Activated CD4-positive, alpha-beta T cell treated with anti-CD3 and anti-CD28 coated beads, Interleukin-2, amount 50 U/mL, for 24 hours (primary cell): ENCODE measurements at regions not wholly inside any gene's neighbourhood (a gene's known extent, or its start where the extent isn't known, plus 50 kb on each side); places are given as distances from the start of the nearest gene placed in this dataset.
"Not testable (repeated sequence)": the region's sequence is repeated elsewhere in the genome, so short reads cannot be mapped to it uniquely, and the experiment has no call there.

Experiments used
- DNase-seq, 2 donors: peaks; one replicate each; pipeline ENCODE4 v3.0.0-alpha.2; 2020; ENCODE audit warnings: low read depth in 1 of 2, low spot score in 1 of 2

- DNase-seq = no peak
These were observed 71.1 kb downstream of the TRAM1L1 start for GRCh38 chr4:117014236-117014635.

- DNase-seq = no peak
These were observed 74.7 kb downstream of the TRAM1L1 start for GRCh38 chr4:117010671-117011070.

GRCh38 chr4:117001077-117001476 lies 84.3 kb downstream of the TRAM1L1 start:
- DNase-seq = no peak

GRCh38 chr4:116982656-116983055 lies 102.7 kb downstream of the TRAM1L1 start:
- DNase-seq = no peak

GRCh38 chr4:116980436-116980835 lies 104.9 kb downstream of the TRAM1L1 start:
- not testable (repeated sequence) for DNase-seq

GRCh38 chr4:116959045-116959444 lies 126.3 kb downstream of the TRAM1L1 start:
- DNase-seq = no peak

- DNase-seq = no peak
These were observed 131.4 kb downstream of the TRAM1L1 start for GRCh38 chr4:116953947-116954346.

GRCh38 chr4:116952530-116953136 lies 132.7 kb downstream of the TRAM1L1 start:
- DNase-seq = no peak

GRCh38 chr4:116949856-116950255 lies 135.5 kb downstream of the TRAM1L1 start:
- DNase-seq = no peak

- no peak for DNase-seq
These were observed 143.1 kb downstream of the TRAM1L1 start for GRCh38 chr4:116942315-116942714.

GRCh38 chr4:116930329-116930728 lies 155.0 kb downstream of the TRAM1L1 start:
- DNase-seq = no peak

GRCh38 chr4:116926631-116927295 lies 158.6 kb downstream of the TRAM1L1 start:
- DNase-seq = no peak

GRCh38 chr4:116925900-116926457 lies 159.4 kb downstream of the TRAM1L1 start:
- no peak for DNase-seq

- no peak for DNase-seq
These were observed 162.0 kb downstream of the TRAM1L1 start for GRCh38 chr4:116923389-116923788.

- DNase-seq = no peak
These were observed 171.9 kb downstream of the TRAM1L1 start for GRCh38 chr4:116913451-116913850.

- no peak for DNase-seq
These were observed 178.6 kb downstream of the TRAM1L1 start for GRCh38 chr4:116906758-116907157.

- no peak for DNase-seq
These were observed 185.8 kb downstream of the TRAM1L1 start for GRCh38 chr4:116899561-116899960.

GRCh38 chr4:116885579-116885978 lies 199.8 kb downstream of the TRAM1L1 start:
- DNase-seq = no peak

- DNase-seq = no peak
These were observed 202.9 kb downstream of the TRAM1L1 start for GRCh38 chr4:116882503-116882902.

GRCh38 chr4:116881077-116881476 lies 204.3 kb downstream of the TRAM1L1 start:
- no peak for DNase-seq

- no peak for DNase-seq
These were observed 204.8 kb downstream of the TRAM1L1 start for GRCh38 chr4:116880625-116881024.

- no peak for DNase-seq
These were observed 207.1 kb downstream of the TRAM1L1 start for GRCh38 chr4:116878280-116878679.

GRCh38 chr4:116877069-116877468 lies 208.3 kb downstream of the TRAM1L1 start:
- no peak for DNase-seq
